ENCODE measurements at regions not wholly inside any gene's neighbourhood (a gene's known extent, or its start where the extent isn't known, plus 50 kb on each side); places are given as distances from the start of the nearest gene placed in this dataset.

GRCh38 chr16:9499941-9500593 is 408.6 kb downstream of the HAPSTR1 start (continued):
- no peak for TF ChIP-seq ZNF462 (CRISPR knock-in tag; IDR thresholded peaks at IDR 0.05)
- no peak for TF ChIP-seq NANOG (IDR thresholded peaks at IDR 0.05; ENCODE audit: borderline replicate concordance)
- no peak for TF ChIP-seq JUNB (IDR thresholded peaks at IDR 0.05; ENCODE audit: unreplicated experiment)
- no peak for TF ChIP-seq EZH2 (IDR thresholded peaks at IDR 0.05; ENCODE audit: low read depth, unreplicated experiment)

- peaks cover 22% of the 10 kb centered on the region for H3K4me1 ChIP-seq (ENCODE audit: insufficient read depth)
- no peaks in the 10 kb centered on the region for H3K36me3 ChIP-seq (ENCODE audit: insufficient read depth)
- H3K27me3 Mint-ChIP-seq (ENCODE audit: insufficient read depth, low read depth, poor library complexity) = no peaks in the 10 kb centered on the region
- H3K4me3 Mint-ChIP-seq = no peak overlapping the region
- H3K27me3 ChIP-seq (ENCODE audit: insufficient read depth) = no peaks in the 10 kb centered on the region
- no peak overlapping the region for H2AFZ ChIP-seq
- H3K9me2 ChIP-seq (ENCODE audit: insufficient read depth) = peaks cover 12% of the 10 kb centered on the region
- no peak overlapping the region for H3K27ac ChIP-seq (ENCODE audit: low read depth)
- ATAC-seq (no peak), DNase-seq (ENCODE audit: low spot score) (peak; percentile 33)
- H3F3A ChIP-seq (replicated peaks; ENCODE audit: low read depth) = no peaks in the 10 kb centered on the region
- peaks cover 12% of the 10 kb centered on the region; the same call in 1 of the 3 replicates for H3K36me3 Mint-ChIP-seq (ENCODE audit: low read depth)
- H3K4me1 Mint-ChIP-seq = peaks cover 27% of the 10 kb centered on the region
- H3K4me2 ChIP-seq = no peak overlapping the region; the same call in 1 of the 2 replicates
- H3K9me3 Mint-ChIP-seq = peaks cover 8% of the 10 kb centered on the region
- no peaks in the 10 kb centered on the region for H3K79me2 ChIP-seq (replicated peaks; ENCODE audit: insufficient read depth)
- no peak overlapping the region for H3K27ac Mint-ChIP-seq
- no peaks in the 10 kb centered on the region for H4K20me1 ChIP-seq (replicated peaks; ENCODE audit: insufficient read depth)
- no peak overlapping the region for H3K4me3 ChIP-seq
- TF ChIP-seq CREB1 (CRISPR knock-in tag; IDR thresholded peaks at IDR 0.05; ENCODE audit: low read depth) (no peak), ZNF331 (CRISPR knock-in tag; IDR thresholded peaks at IDR 0.05; ENCODE audit: low read depth) (no peak), STAT1 (IDR thresholded peaks at IDR 0.05; ENCODE audit: unreplicated experiment) (no peak), NANOG (IDR thresholded peaks at IDR 0.05; ENCODE audit: borderline replicate concordance) (no peak), EZH2phosphoT487 (IDR thresholded peaks at IDR 0.05; ENCODE audit: unreplicated experiment) (no peak), EZH2 (IDR thresholded peaks at IDR 0.05; ENCODE audit: low read depth, unreplicated experiment) (no peak), ZNF114 (CRISPR knock-in tag; IDR thresholded peaks at IDR 0.05) (no peak), JUNB (IDR thresholded peaks at IDR 0.05; ENCODE audit: unreplicated experiment) (no peak)
- TF ChIP-seq, protein P1, sequence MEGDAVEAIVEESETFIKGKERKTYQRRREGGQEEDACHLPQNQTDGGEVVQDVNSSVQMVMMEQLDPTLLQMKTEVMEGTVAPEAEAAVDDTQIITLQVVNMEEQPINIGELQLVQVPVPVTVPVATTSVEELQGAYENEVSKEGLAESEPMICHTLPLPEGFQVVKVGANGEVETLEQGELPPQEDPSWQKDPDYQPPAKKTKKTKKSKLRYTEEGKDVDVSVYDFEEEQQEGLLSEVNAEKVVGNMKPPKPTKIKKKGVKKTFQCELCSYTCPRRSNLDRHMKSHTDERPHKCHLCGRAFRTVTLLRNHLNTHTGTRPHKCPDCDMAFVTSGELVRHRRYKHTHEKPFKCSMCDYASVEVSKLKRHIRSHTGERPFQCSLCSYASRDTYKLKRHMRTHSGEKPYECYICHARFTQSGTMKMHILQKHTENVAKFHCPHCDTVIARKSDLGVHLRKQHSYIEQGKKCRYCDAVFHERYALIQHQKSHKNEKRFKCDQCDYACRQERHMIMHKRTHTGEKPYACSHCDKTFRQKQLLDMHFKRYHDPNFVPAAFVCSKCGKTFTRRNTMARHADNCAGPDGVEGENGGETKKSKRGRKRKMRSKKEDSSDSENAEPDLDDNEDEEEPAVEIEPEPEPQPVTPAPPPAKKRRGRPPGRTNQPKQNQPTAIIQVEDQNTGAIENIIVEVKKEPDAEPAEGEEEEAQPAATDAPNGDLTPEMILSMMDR (conservative IDR thresholded peaks at IDR 0.05; ENCODE audit: low read depth in 2 of 2) = no peak
- TF ChIP-seq, protein P2, sequence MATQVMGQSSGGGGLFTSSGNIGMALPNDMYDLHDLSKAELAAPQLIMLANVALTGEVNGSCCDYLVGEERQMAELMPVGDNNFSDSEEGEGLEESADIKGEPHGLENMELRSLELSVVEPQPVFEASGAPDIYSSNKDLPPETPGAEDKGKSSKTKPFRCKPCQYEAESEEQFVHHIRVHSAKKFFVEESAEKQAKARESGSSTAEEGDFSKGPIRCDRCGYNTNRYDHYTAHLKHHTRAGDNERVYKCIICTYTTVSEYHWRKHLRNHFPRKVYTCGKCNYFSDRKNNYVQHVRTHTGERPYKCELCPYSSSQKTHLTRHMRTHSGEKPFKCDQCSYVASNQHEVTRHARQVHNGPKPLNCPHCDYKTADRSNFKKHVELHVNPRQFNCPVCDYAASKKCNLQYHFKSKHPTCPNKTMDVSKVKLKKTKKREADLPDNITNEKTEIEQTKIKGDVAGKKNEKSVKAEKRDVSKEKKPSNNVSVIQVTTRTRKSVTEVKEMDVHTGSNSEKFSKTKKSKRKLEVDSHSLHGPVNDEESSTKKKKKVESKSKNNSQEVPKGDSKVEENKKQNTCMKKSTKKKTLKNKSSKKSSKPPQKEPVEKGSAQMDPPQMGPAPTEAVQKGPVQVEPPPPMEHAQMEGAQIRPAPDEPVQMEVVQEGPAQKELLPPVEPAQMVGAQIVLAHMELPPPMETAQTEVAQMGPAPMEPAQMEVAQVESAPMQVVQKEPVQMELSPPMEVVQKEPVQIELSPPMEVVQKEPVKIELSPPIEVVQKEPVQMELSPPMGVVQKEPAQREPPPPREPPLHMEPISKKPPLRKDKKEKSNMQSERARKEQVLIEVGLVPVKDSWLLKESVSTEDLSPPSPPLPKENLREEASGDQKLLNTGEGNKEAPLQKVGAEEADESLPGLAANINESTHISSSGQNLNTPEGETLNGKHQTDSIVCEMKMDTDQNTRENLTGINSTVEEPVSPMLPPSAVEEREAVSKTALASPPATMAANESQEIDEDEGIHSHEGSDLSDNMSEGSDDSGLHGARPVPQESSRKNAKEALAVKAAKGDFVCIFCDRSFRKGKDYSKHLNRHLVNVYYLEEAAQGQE (IDR thresholded peaks at IDR 0.05; ENCODE audit: unreplicated experiment) = no peak
Measured at GRCh38 chr16:9500872-9501271, 409.4 kb downstream of the HAPSTR1 start.
